AG09309 (cell line): ENCODE measurements at regions not wholly inside any gene's neighbourhood (a gene's known extent, or its start where the extent isn't known, plus 50 kb on each side); places are given as distances from the start of the nearest gene placed in this dataset.

Experiments
- DNase-seq: peaks from one replicate; pipeline ENCODE4 v3.0.0-alpha.2; 2010; ENCODE audit warnings: low read depth
- H3K4me3 ChIP-seq: 2 replicates; pipeline ENCODE4 v1.5.1; 2011; ENCODE audit warnings: mild to moderate bottlenecking, low read depth, low read length, moderate library complexity; ENCODE audit not compliant: control insufficient read depth
- CTCF ChIP-seq: IDR thresholded peaks from 2 replicates; pipeline ENCODE4 v1.5.1; 2011; ENCODE audit warnings: mild to moderate bottlenecking, low read depth, low read length, inconsistent platforms; ENCODE audit not compliant: insufficient read depth, control insufficient read depth; ENCODE audit errors: missing control alignments

DNA sequence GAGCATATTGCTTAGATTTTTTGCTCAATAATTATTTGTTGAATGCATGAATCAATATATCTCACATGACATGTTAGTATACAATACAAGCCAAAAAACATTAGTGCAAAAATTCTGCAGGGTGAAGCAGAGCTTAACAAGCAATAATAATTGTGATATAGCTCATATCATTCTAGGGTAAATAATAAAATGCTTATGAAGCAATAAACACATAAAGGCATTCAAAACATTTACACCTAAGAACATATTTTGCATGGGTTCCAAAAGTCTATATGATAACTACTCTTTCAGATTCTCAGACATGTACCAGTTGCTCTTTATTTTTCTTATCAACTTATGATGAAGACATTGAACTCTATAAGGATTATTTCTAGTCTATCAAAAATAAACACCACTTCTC, 886.2 kb downstream of the TRHDE start:
- DNase-seq = no peak
- H3K4me3 ChIP-seq = no peak overlapping the region
- TF ChIP-seq CTCF = no peak

DNA sequence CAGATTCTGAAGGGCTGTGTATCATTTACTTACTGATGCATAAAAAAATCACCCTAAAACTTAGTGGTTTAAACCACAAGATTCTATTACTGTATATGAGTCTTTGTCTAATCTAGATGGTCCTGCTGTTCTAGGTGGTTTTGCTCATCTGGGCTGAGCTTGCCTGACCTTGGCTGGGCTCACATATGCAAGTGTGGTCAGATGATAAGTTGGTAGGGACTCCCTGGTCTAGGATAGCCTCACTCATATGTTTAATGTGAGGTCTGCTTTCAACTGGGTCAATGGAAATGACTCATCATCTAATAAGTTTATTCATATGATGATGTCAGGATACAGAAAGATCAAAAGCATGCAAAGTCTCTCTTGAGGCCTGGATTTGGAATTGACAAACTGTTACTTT, 887.8 kb downstream of the TRHDE start:
- DNase-seq = no peak
- H3K4me3 ChIP-seq = no peak overlapping the region
- TF ChIP-seq CTCF = no peak

- H3K4me3 ChIP-seq = no peak overlapping the region
- no peak for TF ChIP-seq CTCF
- DNase-seq = no peak
These were observed 889.8 kb downstream of the TRHDE start for GRCh38 chr12:73161970-73162369.

DNA sequence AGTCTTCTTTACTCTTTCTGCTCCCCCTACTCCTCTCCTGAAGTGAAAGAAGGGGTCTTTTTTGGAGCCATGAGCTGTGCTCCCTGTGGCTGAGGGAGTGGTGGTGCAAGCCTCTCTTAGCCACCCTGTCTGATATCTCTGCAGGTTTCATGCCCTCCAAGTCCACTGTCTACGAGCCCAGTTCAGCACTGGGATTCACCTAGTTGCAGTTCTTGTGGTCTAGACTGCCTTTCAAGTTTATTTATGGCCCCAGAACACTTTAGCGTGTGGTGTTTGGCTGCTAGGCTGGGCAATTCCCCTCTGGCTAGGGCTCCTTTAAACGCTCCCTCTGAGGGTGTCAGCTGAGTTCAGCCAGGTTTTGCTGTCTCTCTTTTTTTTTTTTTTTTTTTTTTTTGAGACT, 908.6 kb downstream of the TRHDE start:
- no peak overlapping the region for H3K4me3 ChIP-seq
- no peak for TF ChIP-seq CTCF
- DNase-seq = no peak

- H3K4me3 ChIP-seq = no peak overlapping the region
- no peak for DNase-seq
- TF ChIP-seq CTCF = no peak
These were observed 909.1 kb downstream of the TRHDE start for GRCh38 chr12:73181244-73181643.

GRCh38 chr12:73185403-73185802, 913.2 kb downstream of the TRHDE start:
- no peak for DNase-seq
- H3K4me3 ChIP-seq = no peak overlapping the region
- TF ChIP-seq CTCF = no peak

- H3K4me3 ChIP-seq = no peak overlapping the region
- no peak for TF ChIP-seq CTCF
- no peak for DNase-seq
These were observed 914.1 kb downstream of the TRHDE start for GRCh38 chr12:73186272-73186671.
